K562 (cell line): ENCODE measurements at regions not wholly inside any gene's neighbourhood (a gene's known extent, or its start where the extent isn't known, plus 50 kb on each side); places are given as distances from the start of the nearest gene placed in this dataset.
A peak's percentile ranks its signal among the peaks of the same experiment; 100 is the strongest.

ENCODE experiments used
- ATAC-seq: fragments of 200-7000 bp; cut with Tn5 transposase; 3 replicates; pipeline ENCODE4 v1.9.1; 2020; ENCODE audit warnings: moderate library complexity
- BruUV-seq: library from RNA; stranded (reverse); fragments of 400-500 nt; replicated peaks from 2 replicates; lab custom pipeline; 2021; lab: Mats Ljungman, UMichigan
- CTCF ChIA-PET: fragments of 300-600 bp; formaldehyde crosslinking; extraction: SDS; loops from one replicate; lab custom pipeline; 2021; ENCODE audit warnings: low intra/inter-chr PET ratio; lab: Yijun Ruan, JAX
- POLR2A ChIA-PET: fragments of 300-600, 350-650 bp; sonication (Branson Sonifier 250); formaldehyde crosslinking; extraction: SDS; loops from one replicate; lab custom pipeline; 2021; ENCODE audit warnings: antibody characterized with exemption, inconsistent platforms; lab: Yijun Ruan, JAX
- DNase-seq, 4 experiments: peaks; one replicate each; pipeline versions ENCODE4 v3.0.0 to v3.0.0-alpha.2; 2011 to 2018; ENCODE audit warnings: low spot score in 3 of 4, mixed read lengths in 3 of 4; ENCODE audit errors: extremely low read depth in 1 of 4
- FAIRE-seq: peaks from 2 replicates; lab custom pipeline; 2011; peaks lifted over from hg19 to GRCh38; lab: Jason Lieb, UNC
- H2AFZ ChIP-seq: 2 replicates; pipeline ENCODE4 v1.6.0; 2011; ENCODE audit warnings: low read depth, low read length, control low read depth, inconsistent platforms
- H3K27ac ChIP-seq: fragments of 200-600 bp; 3 replicates; pipeline ENCODE4 v1.8.0; 2011; ENCODE audit warnings: low read depth, mild to moderate bottlenecking, control low read depth, inconsistent platforms, low read length, moderate library complexity, mixed read lengths; ENCODE audit errors: extremely low read depth
- H3K27me3 ChIP-seq, 2 experiments: fragments of 300-600 bp in 1 of 2; 2 replicates in 1 of 2; 3 replicates in 1 of 2; pipeline versions ENCODE4 v1.6.0 to v1.8.0; 2011; ENCODE audit warnings: inconsistent platforms in 2 of 2, low read length in 2 of 2, mild to moderate bottlenecking in 1 of 2, mixed read lengths in 1 of 2, moderate library complexity in 1 of 2; ENCODE audit not compliant: control insufficient read depth in 2 of 2, insufficient read depth in 2 of 2
- H3K36me3 ChIP-seq: fragments of 300-600 bp; 3 replicates; pipeline ENCODE4 v1.8.0; 2011; ENCODE audit warnings: mild to moderate bottlenecking, low read length, inconsistent platforms; ENCODE audit not compliant: control insufficient read depth, insufficient read depth
- H3K4me1 ChIP-seq, 2 experiments: fragments of 200-600 bp in 1 of 2; replicated peaks in 1 of 2; 2 replicates in 1 of 2; 3 replicates in 1 of 2; pipeline versions ENCODE4 v1.5.1 to v1.8.0; 2011; ENCODE audit warnings: inconsistent platforms in 2 of 2, low read length in 2 of 2, mild to moderate bottlenecking in 1 of 2, mixed read lengths in 1 of 2, moderate library complexity in 1 of 2; ENCODE audit not compliant: control insufficient read depth in 2 of 2, insufficient read depth in 2 of 2
- H3K4me2 ChIP-seq: 2 replicates; pipeline ENCODE4 v1.6.1; 2011; ENCODE audit warnings: low read length, control low read depth, inconsistent platforms, mixed read lengths; ENCODE audit not compliant: insufficient read depth
- H3K4me3 ChIP-seq: fragments of 200-600 bp; sonication (generic), shearing (Covaris generic); 2 replicates; pipeline ENCODE4 v1.5.1; 2016; ENCODE audit warnings: control low read depth, inconsistent platforms
- H3K79me2 ChIP-seq: fragments of 200-600 bp; 3 replicates; pipeline ENCODE4 v1.8.0; 2011; ENCODE audit warnings: low read length, inconsistent platforms; ENCODE audit not compliant: control insufficient read depth, insufficient read depth
- H3K9ac ChIP-seq, 2 experiments: 2 replicates each; pipeline versions ENCODE4 v1.6.0 to v1.6.1; 2011; ENCODE audit warnings: low read depth in 2 of 2, low read length in 2 of 2, control low read depth in 1 of 2, inconsistent platforms in 1 of 2, mild to moderate bottlenecking in 1 of 2, mixed read lengths in 1 of 2; ENCODE audit not compliant: insufficient read depth in 1 of 2
- H3K9me1 ChIP-seq: one replicate; pipeline ENCODE4 v1.6.0; 2011; ENCODE audit warnings: inconsistent platforms, mild to moderate bottlenecking, low read length, moderate library complexity; ENCODE audit not compliant: control insufficient read depth, insufficient read depth
- H3K9me3 ChIP-seq: replicated peaks from 2 replicates; pipeline ENCODE4 v1.5.1; 2011; ENCODE audit warnings: low read depth, low read length, inconsistent platforms; ENCODE audit not compliant: control insufficient read depth, insufficient read depth
- H4K20me1 ChIP-seq: replicated peaks from 2 replicates; pipeline ENCODE4 v1.6.1; 2011; ENCODE audit warnings: low read length, inconsistent platforms, mixed read lengths; ENCODE audit not compliant: control insufficient read depth, insufficient read depth
- FOSL1 ChIP-seq: fragments of 200-800 bp; sonication (Bioruptor generic); conservative IDR thresholded peaks from 2 replicates; pipeline ENCODE4 v1.6.1; 2016; ENCODE audit warnings: missing genetic modification characterization, missing compliant biosample characterization
- JUND ChIP-seq, 2 experiments: IDR thresholded peaks; 2 replicates in 1 of 2; 3 replicates in 1 of 2; pipeline ENCODE4 v1.6.1; 2011; ENCODE audit warnings: borderline replicate concordance in 2 of 2, low read depth in 2 of 2, low read length in 2 of 2, improper control_type of control experiment in 1 of 2, missing biosample characterization in 1 of 2, missing genetic modification characterization in 1 of 2, missing genetic modification reagents in 1 of 2
- ZNF507 ChIP-seq: conservative IDR thresholded peaks from 2 replicates; pipeline ENCODE4 v1.6.1; 2017; ENCODE audit warnings: missing genetic modification characterization, missing compliant biosample characterization
- WGBS: fragments of 100-300 bp; shearing (Covaris generic); methylation state at CpG from one replicate; pipeline ENCODE4 v1.1.6; 2016; ENCODE audit warnings: low coverage, mixed read lengths; ENCODE audit not compliant: insufficient coverage; ENCODE audit errors: missing lambda C conversion rate; 5-methylcytosine and 5-hydroxymethylcytosine counted together
- in situ Hi-C: fragments of 300-500 bp; cut with MboI; formaldehyde crosslinking; loops from 4 replicates; pipeline ENCODE4 v1.15.0; 2018; ENCODE audit warnings: inconsistent platforms, mixed read lengths
- intact Hi-C: fragments of 100-400 bp; cut with micrococcal nuclease; formaldehyde crosslinking; loops from 2 replicates; pipeline ENCODE4 v1.14.2; 2022
- TF ChIP-seq, protein P1 (sequence below), 2 experiments: fragments of 450-650 bp in 1 of 2; sonication (generic) in 1 of 2; formaldehyde crosslinking in 1 of 2; IDR thresholded peaks in 1 of 2; conservative IDR thresholded peaks in 1 of 2; 2 replicates each; pipeline versions ENCODE4 v1.6.1 to v1.8.1; 2016 to 2023; ENCODE audit warnings: mild to moderate bottlenecking in 2 of 2, moderate library complexity in 2 of 2, inconsistent platforms in 1 of 2, missing genetic modification reagents in 1 of 2
- TF ChIP-seq, protein P2 (sequence below), 2 experiments: IDR thresholded peaks in 1 of 2; conservative IDR thresholded peaks in 1 of 2; 2 replicates each; pipeline ENCODE4 v1.6.1; 2016; ENCODE audit warnings: low read depth in 2 of 2, mild to moderate bottlenecking in 1 of 2, missing compliant biosample characterization in 1 of 2, missing genetic modification characterization in 1 of 2, moderate library complexity in 1 of 2

GRCh38 chr2:114192362-114192761 is 250.1 kb upstream of the DPP10 start:
- ChIA-PET CTCF (no interaction called here), POLR2A (interaction anchor here (0.7 kb wide), 1 partner anchor 59 kb away, joined by 3 read pairs; no protein-coding TSS in a partner anchor)
- Histone ChIP-seq H3K27me3 (no peaks in the 10 kb centered on the region), H3K36me3 (no peaks in the 10 kb centered on the region), H4K20me1 (no peaks in the 10 kb centered on the region), H2AFZ (no peak overlapping the region), H3K79me2 (no peaks in the 10 kb centered on the region), H3K4me3 (no peak overlapping the region), H3K9ac (no peak overlapping the region), H3K4me2 (no peak overlapping the region), H3K9me1 (no peaks in the 10 kb centered on the region), H3K9me3 (no peaks in the 10 kb centered on the region), H3K27ac (no peak overlapping the region), H3K4me1 (no peaks in the 10 kb centered on the region)
- BruUV-seq, result no TSS peak
- TF ChIP-seq, protein P1, sequence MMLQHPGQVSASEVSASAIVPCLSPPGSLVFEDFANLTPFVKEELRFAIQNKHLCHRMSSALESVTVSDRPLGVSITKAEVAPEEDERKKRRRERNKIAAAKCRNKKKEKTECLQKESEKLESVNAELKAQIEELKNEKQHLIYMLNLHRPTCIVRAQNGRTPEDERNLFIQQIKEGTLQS (IDR thresholded peaks at IDR 0.05), result peak; percentile 53
- TF ChIP-seq, protein P1 (CRISPR knock-in tag; conservative IDR thresholded peaks at IDR 0.05), result no peak
- TF ChIP-seq JUND (IDR thresholded peaks at IDR 0.05; ENCODE audit: borderline replicate concordance, low read depth, low read length) (peak; percentile 33; the same call in 1 of the 2 replicates), JUND (tag; IDR thresholded peaks at IDR 0.05; ENCODE audit: borderline replicate concordance, low read depth, low read length) (peak; percentile 27; the same call in 1 of the 3 replicates), ZNF507 (tag) (no peak), FOSL1 (tag) (peak; percentile 75)
- TF ChIP-seq, protein P2, sequence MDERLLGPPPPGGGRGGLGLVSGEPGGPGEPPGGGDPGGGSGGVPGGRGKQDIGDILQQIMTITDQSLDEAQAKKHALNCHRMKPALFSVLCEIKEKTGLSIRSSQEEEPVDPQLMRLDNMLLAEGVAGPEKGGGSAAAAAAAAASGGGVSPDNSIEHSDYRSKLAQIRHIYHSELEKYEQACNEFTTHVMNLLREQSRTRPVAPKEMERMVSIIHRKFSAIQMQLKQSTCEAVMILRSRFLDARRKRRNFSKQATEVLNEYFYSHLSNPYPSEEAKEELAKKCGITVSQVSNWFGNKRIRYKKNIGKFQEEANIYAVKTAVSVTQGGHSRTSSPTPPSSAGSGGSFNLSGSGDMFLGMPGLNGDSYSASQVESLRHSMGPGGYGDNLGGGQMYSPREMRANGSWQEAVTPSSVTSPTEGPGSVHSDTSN (CRISPR knock-in tag; IDR thresholded peaks at IDR 0.05; ENCODE audit: low read depth), result no peak
- TF ChIP-seq, protein P2 (tag; conservative IDR thresholded peaks at IDR 0.05; ENCODE audit: low read depth), result no peak
- no peak for FAIRE-seq
- peak in 1 of 4 experiments; percentile 9 for DNase-seq
- no peak for ATAC-seq
- intact Hi-C loops, result no loop called here
- WGBS, result 3% methylated on average over 5 of the region's 5 CpGs
- in situ Hi-C loops, result no loop called here
